Ovary (tissue), 7 donors: ENCODE measurements at regions not wholly inside any gene's neighbourhood (a gene's known extent, or its start where the extent isn't known, plus 50 kb on each side); places are given as distances from the start of the nearest gene placed in this dataset.

Source experiments
- DNase-seq, 5 donors: peaks; one replicate each; pipeline ENCODE4 v3.0.0-alpha.2; 2019 to 2020
- H3K27ac ChIP-seq, 2 donors: fragments of 200-600 bp; one replicate each; pipeline versions ENCODE4 v1.5.1 to v1.8.0; 2019 to 2022
- H3K27me3 ChIP-seq: fragments of 200-600 bp; one replicate; pipeline ENCODE4 v1.8.0; 2022
- H3K36me3 ChIP-seq: fragments of 200-600 bp; sonication (generic); one replicate; pipeline ENCODE4 v1.5.1; 2019
- H3K4me1 ChIP-seq: one replicate; pipeline ENCODE4 v1.8.1; 2013; ENCODE audit warnings: mild to moderate bottlenecking, moderate library complexity; ENCODE audit not compliant: insufficient read depth
- H3K4me3 ChIP-seq: fragments of 200-600 bp; sonication (generic); one replicate; pipeline ENCODE4 v1.5.1; 2017
- H3K9me3 ChIP-seq, 2 donors: fragments of 200-600 bp in 1 of 2; sonication (generic) in 1 of 2; one replicate each; pipeline versions ENCODE4 v1.5.1 to v1.8.1; 2013 to 2019; ENCODE audit warnings: mild to moderate bottlenecking in 1 of 2, moderate library complexity in 1 of 2
- EP300 ChIP-seq: sonication (generic); formaldehyde crosslinking; IDR thresholded peaks from one replicate; pipeline ENCODE4 v1.6.1; 2017; ENCODE audit warnings: antibody characterized with exemption
- POLR2A ChIP-seq: fragments of 450-650 bp; IDR thresholded peaks from one replicate; pipeline ENCODE4 v1.6.1; 2017; ENCODE audit warnings: antibody characterized with exemption, mild to moderate bottlenecking, moderate library complexity
- WGBS, 3 donors: extraction: QIAGEN DNeasy Blood & Tissue Kit in 1 of 3; methylation state at CpG; one replicate each; pipeline versions ENCODE4 v1.1.5 to v1.1.7; 2013 to 2017; 5-methylcytosine and 5-hydroxymethylcytosine counted together
- intact Hi-C, 4 donors: fragments of 100-400 bp; cut with DNase I; formaldehyde crosslinking; loops; one replicate each; pipeline versions ENCODE4 v1.11.0 to v1.15.1; 2022 to 2023
- TF ChIP-seq, protein P1 (sequence below), 3 donors: fragments of 450-650 bp in 2 of 3; fragments of 200-600 bp in 1 of 3; IDR thresholded peaks; one replicate each; pipeline versions ENCODE4 v1.5.1 to v1.8.0; 2016 to 2022; ENCODE audit warnings: antibody characterized with exemption in 3 of 3, mild to moderate bottlenecking in 1 of 3
- donor health status: DM: no; HTN: no; CAD: no; lungs with moderate emphysema.
- donor health status: DM: no; HTN: no; CAD: no.
- donor health status: Bipolar disorder and iron deficiency.
- donor health status: DM: no; HTN: no; CAD: no.
- donor health status: DM: yes; HTN: yes; CAD: no.

DNA sequence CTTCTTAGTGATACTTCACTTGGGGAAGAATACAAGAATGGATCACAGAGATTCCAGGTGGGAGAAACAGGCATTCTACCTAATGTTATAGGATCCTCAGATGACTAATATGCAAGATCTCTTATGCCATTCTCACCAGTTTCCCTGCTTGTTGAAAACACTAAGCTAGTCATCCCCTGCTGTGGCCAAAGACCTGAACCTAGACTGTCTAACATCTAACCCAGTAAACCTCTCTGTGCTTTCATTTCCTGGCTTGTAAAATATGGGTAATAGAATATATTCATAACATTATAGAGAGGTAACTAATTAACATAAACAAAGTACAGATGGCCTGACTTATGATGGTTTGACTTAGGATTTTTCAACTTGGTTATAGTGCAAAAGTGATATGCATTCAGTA, 776.3 kb downstream of the TUSC7 start:
- no peaks in the 10 kb centered on the region for H3K9me3 ChIP-seq
- H3K36me3 ChIP-seq, result no peaks in the 10 kb centered on the region
- no peaks in the 10 kb centered on the region for H3K4me1 ChIP-seq
- TF ChIP-seq POLR2A, result no peak
- DNase-seq, result no peak
- no peak overlapping the region for H3K4me3 ChIP-seq
- intact Hi-C loops, result no loop called here
- H3K27ac ChIP-seq, result no peak overlapping the region
- no peaks in the 10 kb centered on the region for H3K27me3 ChIP-seq

- intact Hi-C loops, result no loop called here
- H3K9me3 ChIP-seq, result no peaks in the 10 kb centered on the region
- no peak for TF ChIP-seq EP300
- TF ChIP-seq POLR2A, result no peak
- TF ChIP-seq, protein P1, sequence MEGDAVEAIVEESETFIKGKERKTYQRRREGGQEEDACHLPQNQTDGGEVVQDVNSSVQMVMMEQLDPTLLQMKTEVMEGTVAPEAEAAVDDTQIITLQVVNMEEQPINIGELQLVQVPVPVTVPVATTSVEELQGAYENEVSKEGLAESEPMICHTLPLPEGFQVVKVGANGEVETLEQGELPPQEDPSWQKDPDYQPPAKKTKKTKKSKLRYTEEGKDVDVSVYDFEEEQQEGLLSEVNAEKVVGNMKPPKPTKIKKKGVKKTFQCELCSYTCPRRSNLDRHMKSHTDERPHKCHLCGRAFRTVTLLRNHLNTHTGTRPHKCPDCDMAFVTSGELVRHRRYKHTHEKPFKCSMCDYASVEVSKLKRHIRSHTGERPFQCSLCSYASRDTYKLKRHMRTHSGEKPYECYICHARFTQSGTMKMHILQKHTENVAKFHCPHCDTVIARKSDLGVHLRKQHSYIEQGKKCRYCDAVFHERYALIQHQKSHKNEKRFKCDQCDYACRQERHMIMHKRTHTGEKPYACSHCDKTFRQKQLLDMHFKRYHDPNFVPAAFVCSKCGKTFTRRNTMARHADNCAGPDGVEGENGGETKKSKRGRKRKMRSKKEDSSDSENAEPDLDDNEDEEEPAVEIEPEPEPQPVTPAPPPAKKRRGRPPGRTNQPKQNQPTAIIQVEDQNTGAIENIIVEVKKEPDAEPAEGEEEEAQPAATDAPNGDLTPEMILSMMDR (IDR thresholded peaks at IDR 0.05), result no peak
- no peaks in the 10 kb centered on the region for H3K27me3 ChIP-seq
- no peak overlapping the region for H3K27ac ChIP-seq
- DNase-seq, result no peak
- WGBS, 3 donors, result 68 to 78% (median 75%) methylated on average over 5 of the region's 5 CpGs
- no peak overlapping the region for H3K4me3 ChIP-seq
- H3K36me3 ChIP-seq, result no peaks in the 10 kb centered on the region
- no peaks in the 10 kb centered on the region for H3K4me1 ChIP-seq
Observed at GRCh38 chr3:117486719-117487716, 777.4 kb downstream of the TUSC7 start.

DNA sequence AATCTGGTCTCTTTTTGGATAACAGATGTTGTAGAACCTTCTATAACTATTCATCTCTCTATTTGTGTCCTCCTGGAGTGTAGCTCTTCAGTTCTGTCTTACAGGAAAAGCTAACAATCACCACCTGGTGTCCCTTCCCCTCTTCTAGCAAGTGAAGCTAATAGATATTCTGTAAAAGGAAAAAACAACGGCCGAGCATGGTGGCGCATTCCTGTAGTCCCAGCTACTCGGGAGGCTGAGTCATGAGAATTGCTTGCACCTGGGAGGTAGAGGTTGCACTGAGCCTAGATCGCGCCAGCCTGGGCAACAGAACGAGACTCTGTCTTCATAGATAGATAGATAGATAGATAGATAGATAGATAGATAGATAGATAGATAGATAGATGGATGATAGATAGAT, 779.4 kb downstream of the TUSC7 start:
- H3K27ac ChIP-seq, result no peak overlapping the region

GRCh38 chr3:117489663-117490079, 780.1 kb downstream of the TUSC7 start:
- no peak for DNase-seq
- TF ChIP-seq EP300, result no peak
- TF ChIP-seq, protein P1 (IDR thresholded peaks at IDR 0.05), result no peak
- TF ChIP-seq POLR2A, result no peak
- intact Hi-C loops, result no loop called here
- Histone ChIP-seq H3K27me3 (no peaks in the 10 kb centered on the region), H3K4me1 (no peaks in the 10 kb centered on the region), H3K27ac (no peak overlapping the region), H3K36me3 (no peaks in the 10 kb centered on the region), H3K9me3 (no peaks in the 10 kb centered on the region), H3K4me3 (no peak overlapping the region)
- WGBS, 3 donors, result 94 to 96% (median 94%) methylated on average over 2 of the region's 2 CpGs

More for the DNA sequence above, 779.4 kb downstream of the TUSC7 start:
- WGBS, 3 donors, result 88 to 90% (median 88%) methylated on average over 7 of the region's 7 CpGs
- Histone ChIP-seq H3K4me3 (no peak overlapping the region), H3K4me1 (no peaks in the 10 kb centered on the region), H3K36me3 (no peaks in the 10 kb centered on the region), H3K27me3 (no peaks in the 10 kb centered on the region), H3K9me3 (no peaks in the 10 kb centered on the region)
- no peak for TF ChIP-seq POLR2A
- intact Hi-C loops, result no loop called here
- DNase-seq, result no peak

DNA sequence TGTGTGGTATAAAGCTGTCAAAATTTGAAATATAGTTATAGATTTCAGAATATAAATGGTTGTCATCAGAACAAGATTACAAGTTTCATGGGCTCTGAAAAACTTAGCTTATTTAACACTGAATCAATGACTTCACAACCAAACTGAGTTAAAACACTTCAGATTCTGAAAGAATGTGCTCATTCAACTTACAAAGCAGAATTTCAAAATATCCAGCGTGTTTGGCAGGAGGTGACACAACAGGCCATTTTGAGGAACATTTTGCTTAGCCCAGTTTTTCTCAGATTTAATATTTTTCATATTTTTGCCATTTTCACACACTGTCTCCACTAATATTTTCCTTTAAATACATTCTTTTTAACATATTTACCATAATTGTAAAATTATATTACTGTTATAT, 781.1 kb downstream of the TUSC7 start:
- no peaks in the 10 kb centered on the region for H3K9me3 ChIP-seq
- WGBS, 3 donors, result 7 to 47% (median 10%) methylated on average over 1 of the region's 1 CpG
- H3K27ac ChIP-seq, result no peak overlapping the region
- intact Hi-C loops, result no loop called here
- no peaks in the 10 kb centered on the region for H3K27me3 ChIP-seq
- H3K4me3 ChIP-seq, result no peak overlapping the region
- no peaks in the 10 kb centered on the region for H3K4me1 ChIP-seq
- DNase-seq, result no peak
- H3K36me3 ChIP-seq, result no peaks in the 10 kb centered on the region
- no peak for TF ChIP-seq POLR2A
- TF ChIP-seq EP300, result no peak
- TF ChIP-seq, protein P1 (IDR thresholded peaks at IDR 0.05), result no peak
